Forelimb muscle (tissue), 1 donor: ENCODE measurements at regions not wholly inside any gene's neighbourhood (a gene's known extent, or its start where the extent isn't known, plus 50 kb on each side); places are given as distances from the start of the nearest gene placed in this dataset.

Experiments used
- DNase-seq: peaks from one replicate; pipeline ENCODE4 v3.0.0-alpha.2; 2013; ENCODE audit warnings: low read depth

GRCh38 chr15:70491201-70491621, 272.1 kb downstream of the UACA start:
- DNase-seq = no peak

- DNase-seq = no peak
Measured at GRCh38 chr15:70490838-70491155, 272.6 kb downstream of the UACA start.

GRCh38 chr15:70490148-70490837, 273.1 kb downstream of the UACA start:
- no peak for DNase-seq

GRCh38 chr15:70488941-70489848, 274.2 kb downstream of the UACA start:
- DNase-seq = no peak

GRCh38 chr15:70488002-70488605, 275.3 kb downstream of the UACA start:
- DNase-seq = no peak

- DNase-seq = no peak
Measured at GRCh38 chr15:70487387-70487740, 276.0 kb downstream of the UACA start.

GRCh38 chr15:70486451-70487386, 276.6 kb downstream of the UACA start:
- no peak for DNase-seq

GRCh38 chr15:70486012-70486411, 277.3 kb downstream of the UACA start:
- DNase-seq = no peak

GRCh38 chr15:70484993-70485392, 278.4 kb downstream of the UACA start:
- DNase-seq = no peak

- no peak for DNase-seq
Measured at GRCh38 chr15:70483513-70483912, 279.8 kb downstream of the UACA start.

GRCh38 chr15:70480196-70480856, 283.0 kb downstream of the UACA start:
- no peak for DNase-seq

- DNase-seq = no peak
Measured at GRCh38 chr15:70479785-70480184, 283.6 kb downstream of the UACA start.

GRCh38 chr15:70479056-70479455, 284.3 kb downstream of the UACA start:
- DNase-seq = no peak

- DNase-seq = no peak
Measured at GRCh38 chr15:70478251-70478990, 284.9 kb downstream of the UACA start.

GRCh38 chr15:70477750-70478250, 285.6 kb downstream of the UACA start:
- DNase-seq = no peak

- no peak for DNase-seq
Measured at GRCh38 chr15:70476441-70476840, 286.9 kb downstream of the UACA start.

- no peak for DNase-seq
Measured at GRCh38 chr15:70475921-70476320, 287.4 kb downstream of the UACA start.

GRCh38 chr15:70475407-70475781, 288.0 kb downstream of the UACA start:
- DNase-seq = no peak

GRCh38 chr15:70474471-70475406, 288.6 kb downstream of the UACA start:
- DNase-seq = peak; percentile 88
